Stimulated activated CD4-positive, alpha-beta T cell treated with anti-CD3 and anti-CD28 coated beads, Interleukin-15, amount 100 ng/mL, for 24 hours (primary cell): ENCODE measurements at regions not wholly inside any gene's neighbourhood (a gene's known extent, or its start where the extent isn't known, plus 50 kb on each side); places are given as distances from the start of the nearest gene placed in this dataset.
"Not testable (repeated sequence)": the region's sequence is repeated elsewhere in the genome, so short reads cannot be mapped to it uniquely, and the experiment has no call there.

Source experiments
- DNase-seq: peaks from one replicate; pipeline ENCODE4 v3.0.0-alpha.2; 2020

GRCh38 chr5:60546207-60546606 is 153.8 kb downstream of the DEPDC1B start:
- DNase-seq, result no peak

- DNase-seq, result no peak
These were observed 154.4 kb downstream of the DEPDC1B start for GRCh38 chr5:60545551-60545950.

- DNase-seq, result no peak
These were observed 155.8 kb downstream of the DEPDC1B start for GRCh38 chr5:60544142-60544541.

GRCh38 chr5:60541980-60542379 is 158.0 kb downstream of the DEPDC1B start:
- DNase-seq, result no peak

- DNase-seq, result no peak
These were observed 158.8 kb downstream of the DEPDC1B start for GRCh38 chr5:60540856-60541805.

GRCh38 chr5:60538955-60539866 is 160.8 kb downstream of the DEPDC1B start:
- DNase-seq, result no peak

- no peak for DNase-seq
These were observed 161.5 kb downstream of the DEPDC1B start for GRCh38 chr5:60538426-60538825.

GRCh38 chr5:60535951-60536350 is 164.0 kb downstream of the DEPDC1B start:
- no peak for DNase-seq

- DNase-seq, result no peak
These were observed 164.8 kb downstream of the DEPDC1B start for GRCh38 chr5:60535198-60535597.

- no peak for DNase-seq
These were observed 166.2 kb downstream of the DEPDC1B start for GRCh38 chr5:60533789-60534188.

GRCh38 chr5:60532796-60533195 is 167.2 kb downstream of the DEPDC1B start:
- DNase-seq, result not testable (repeated sequence)

GRCh38 chr5:60530144-60530848 is 169.7 kb downstream of the DEPDC1B start:
- not testable (repeated sequence) for DNase-seq

GRCh38 chr5:60529001-60529400 is 171.0 kb downstream of the DEPDC1B start:
- DNase-seq, result no peak

- DNase-seq, result no peak
These were observed 172.9 kb downstream of the DEPDC1B start for GRCh38 chr5:60527072-60527471.

- DNase-seq, result no peak
These were observed 173.6 kb downstream of the DEPDC1B start for GRCh38 chr5:60526336-60526875.

GRCh38 chr5:60522292-60522905 is 177.6 kb downstream of the DEPDC1B start:
- DNase-seq, result no peak

- DNase-seq, result no peak
These were observed 178.3 kb downstream of the DEPDC1B start for GRCh38 chr5:60521376-60522291.

GRCh38 chr5:60520451-60521227 is 179.3 kb downstream of the DEPDC1B start:
- no peak for DNase-seq

GRCh38 chr5:60519372-60519771 is 180.6 kb downstream of the DEPDC1B start:
- DNase-seq, result no peak

- no peak for DNase-seq
These were observed 182.1 kb downstream of the DEPDC1B start for GRCh38 chr5:60517850-60518249.
